Forelimb muscle (tissue), 1 donor: ENCODE measurements at regions not wholly inside any gene's neighbourhood (a gene's known extent, or its start where the extent isn't known, plus 50 kb on each side); places are given as distances from the start of the nearest gene placed in this dataset.
"Not testable (repeated sequence)": the region's sequence is repeated elsewhere in the genome, so short reads cannot be mapped to it uniquely, and the experiment has no call there.

Experiments
- DNase-seq: peaks from one replicate; pipeline ENCODE4 v3.0.0-alpha.2; 2013; ENCODE audit warnings: low read depth

DNA sequence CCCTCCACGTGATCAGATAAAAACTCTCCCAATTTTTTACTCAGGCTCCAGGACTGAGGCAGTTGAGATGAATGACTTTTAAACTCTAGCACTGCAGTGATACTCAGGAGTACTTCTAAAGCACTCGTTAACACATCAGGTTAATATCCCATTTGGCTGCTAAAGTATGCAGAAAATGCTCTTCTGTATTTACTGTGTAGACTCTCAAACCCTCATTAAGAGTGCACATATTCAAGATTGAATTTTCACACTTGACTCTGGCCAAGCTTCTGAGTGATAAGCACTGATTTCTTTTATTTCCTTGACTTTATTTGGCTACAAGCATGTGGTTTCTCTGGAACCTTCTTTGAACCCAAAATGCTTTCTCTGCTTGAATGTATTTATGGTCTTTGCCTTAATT is 392.3 kb upstream of the NECTIN3 start:
- no peak for DNase-seq

DNA sequence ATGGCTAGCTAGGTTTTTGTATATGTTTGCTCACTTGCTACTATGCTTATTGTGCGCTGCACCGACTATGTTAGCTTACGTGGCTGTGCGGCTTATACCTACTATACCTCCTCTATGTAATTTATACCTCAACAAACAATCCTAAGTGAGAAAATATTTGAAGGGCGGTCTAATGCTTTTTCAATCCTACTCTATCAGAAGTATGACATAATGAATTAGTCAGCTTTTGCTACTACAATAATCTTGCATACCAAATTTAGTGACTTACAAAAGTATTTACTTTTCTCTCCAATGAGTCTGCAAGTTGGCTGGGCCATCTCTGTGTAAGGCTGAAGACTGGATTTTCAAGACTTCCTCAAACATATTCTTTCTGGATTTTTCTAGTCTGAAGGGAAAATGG is 391.2 kb upstream of the NECTIN3 start:
- DNase-seq = no peak

DNA sequence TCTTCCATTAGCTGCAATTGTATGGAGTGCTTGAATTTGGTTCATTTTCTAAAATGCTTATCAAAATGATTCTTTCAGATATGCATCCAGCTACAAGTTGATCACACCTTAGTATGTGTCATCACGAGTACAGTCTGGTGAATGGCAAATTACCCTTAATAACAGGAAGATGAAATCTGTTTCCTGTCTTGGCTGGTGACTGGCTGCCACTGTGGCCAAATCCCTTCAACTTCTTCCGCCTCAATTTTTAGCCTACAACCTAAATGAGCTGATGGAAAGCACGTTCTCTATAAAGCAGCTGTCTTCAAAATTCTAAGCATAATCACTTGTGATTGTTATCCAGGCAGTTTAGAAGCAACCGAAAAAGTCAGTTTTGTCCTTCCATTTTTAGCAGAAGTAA is 387.1 kb upstream of the NECTIN3 start:
- no peak for DNase-seq

DNA sequence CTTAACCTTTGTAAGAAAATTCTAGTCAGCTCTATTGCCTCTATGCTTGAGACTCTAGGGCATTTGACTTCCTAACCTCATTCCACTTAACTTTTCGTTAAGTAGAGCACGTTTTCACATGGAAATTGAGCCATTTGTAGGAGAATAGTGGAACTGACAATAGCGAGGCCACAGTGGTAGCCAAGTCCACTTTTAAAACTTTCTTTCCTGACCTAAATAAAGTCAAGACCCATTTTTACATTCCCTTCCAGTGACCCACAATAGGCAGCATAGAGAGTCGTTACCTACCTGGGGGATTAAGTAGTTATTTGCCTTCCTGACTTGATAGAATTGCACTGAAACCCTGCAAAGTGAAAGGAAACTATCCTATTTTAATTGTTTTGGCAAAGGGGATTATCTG is 386.0 kb upstream of the NECTIN3 start:
- DNase-seq = no peak

DNA sequence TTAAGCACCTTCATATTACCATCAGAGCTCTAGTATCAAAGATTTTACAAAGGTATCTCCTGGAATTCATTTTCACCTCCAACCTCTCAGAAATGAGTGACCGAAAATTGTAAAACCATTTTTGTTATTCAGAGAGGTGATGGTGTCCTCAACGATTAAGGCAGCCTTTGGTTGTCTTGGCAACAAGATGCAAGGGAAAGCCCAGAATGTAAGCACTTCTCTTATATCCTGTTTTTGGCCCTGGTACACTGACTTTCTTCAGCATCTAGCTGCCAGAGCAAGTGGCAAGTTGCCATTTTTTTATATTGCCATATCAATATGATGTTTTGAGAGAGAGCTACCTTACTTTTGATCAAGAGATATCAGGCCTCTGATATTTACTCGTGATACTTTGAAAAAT is 384.9 kb upstream of the NECTIN3 start:
- no peak for DNase-seq

DNA sequence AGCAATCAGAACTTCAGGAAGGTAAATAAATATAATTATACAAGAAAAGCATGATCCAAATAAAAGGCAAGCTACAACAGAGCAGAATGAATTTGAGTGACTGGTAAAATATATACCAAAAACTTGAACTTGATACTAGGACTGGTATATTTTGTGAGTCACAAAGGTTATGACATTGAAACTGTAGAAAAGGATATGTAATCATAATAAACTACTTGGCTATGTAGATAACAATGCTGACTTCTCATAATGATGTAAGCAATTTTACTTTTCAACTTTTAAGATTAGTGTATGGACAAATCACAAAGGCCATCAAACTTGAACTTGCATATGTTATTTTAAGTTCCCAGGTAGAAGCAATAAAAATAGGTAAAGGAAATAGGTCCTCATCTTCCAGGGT is 384.5 kb upstream of the NECTIN3 start:
- no peak for DNase-seq

DNA sequence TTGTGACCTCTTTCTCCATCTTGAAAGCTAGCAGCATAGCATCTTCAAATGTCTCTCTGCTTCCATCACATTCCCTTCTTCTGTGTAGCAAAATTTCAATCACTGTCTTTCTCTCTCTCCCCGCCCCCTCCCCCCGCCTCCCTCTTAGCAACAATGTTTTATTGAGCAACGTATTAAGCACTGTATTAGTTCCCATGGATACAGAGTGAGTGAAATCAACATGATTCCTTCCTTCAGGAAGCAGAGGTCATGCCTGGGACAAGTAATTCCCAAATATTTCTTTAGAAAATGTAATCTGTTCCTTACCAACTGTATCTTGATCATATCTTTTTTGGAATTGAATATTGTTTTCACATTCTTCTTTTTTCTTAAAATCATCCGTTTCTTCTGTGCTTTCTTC is 373.7 kb upstream of the NECTIN3 start:
- peak; percentile 8 for DNase-seq

DNA sequence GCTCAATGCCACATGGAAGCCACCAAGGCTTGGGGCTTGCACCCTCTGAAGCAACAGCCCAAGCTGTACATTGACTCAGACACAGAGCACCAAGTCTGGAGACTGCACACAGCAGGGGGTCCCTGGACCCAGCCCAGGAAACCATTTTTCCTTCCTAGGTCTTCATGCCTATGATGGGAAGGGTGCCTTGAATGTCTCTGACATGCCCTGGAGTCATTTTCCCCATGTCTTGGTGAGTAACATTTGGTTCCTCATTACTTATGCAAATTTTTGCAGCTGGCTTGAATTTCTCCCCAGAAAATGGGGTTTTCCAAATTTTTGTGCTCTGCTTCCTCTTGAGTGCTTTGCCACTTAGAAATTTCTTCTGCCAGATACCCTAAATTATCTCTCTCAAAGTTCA is 367.3 kb upstream of the NECTIN3 start:
- DNase-seq = not testable (repeated sequence)

DNA sequence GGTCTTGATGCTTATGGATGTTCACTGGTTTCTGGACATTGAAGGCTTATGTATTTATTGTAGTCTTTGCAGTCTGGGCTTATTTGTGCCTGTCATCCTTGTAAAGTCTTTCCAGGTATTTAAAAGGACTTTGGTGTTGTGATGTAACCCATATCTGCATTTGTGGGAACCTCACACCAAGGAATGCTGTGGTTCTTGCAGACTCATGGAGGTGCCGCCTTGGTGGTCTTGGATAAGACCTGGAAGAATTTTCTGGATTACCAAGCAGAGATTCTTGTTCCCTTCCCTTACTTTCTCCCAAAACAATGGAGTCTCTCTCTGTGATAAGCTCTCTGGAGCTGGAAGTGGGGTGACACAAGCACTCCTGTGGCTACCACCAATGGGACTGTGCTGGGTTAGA is 363.5 kb upstream of the NECTIN3 start:
- no peak for DNase-seq

DNA sequence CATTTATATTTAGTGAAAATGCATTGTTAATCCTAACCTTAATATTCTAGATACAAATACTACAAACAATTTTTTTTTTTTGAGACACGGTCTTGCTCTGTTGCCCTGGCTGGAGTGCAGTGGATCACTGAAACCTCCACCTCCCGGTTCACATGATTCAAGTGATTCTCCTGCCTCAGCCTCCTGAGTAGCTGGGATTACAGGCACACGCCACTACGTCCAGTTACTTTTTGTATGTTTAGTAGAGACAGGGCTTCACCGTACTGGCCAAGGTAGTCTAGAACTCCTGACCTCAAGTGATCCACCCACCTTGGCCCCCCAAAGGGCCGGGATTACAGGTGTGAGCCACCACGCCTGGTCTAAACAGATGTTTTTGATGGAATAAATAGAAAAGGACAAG is 361.5 kb upstream of the NECTIN3 start:
- DNase-seq = no peak

DNA sequence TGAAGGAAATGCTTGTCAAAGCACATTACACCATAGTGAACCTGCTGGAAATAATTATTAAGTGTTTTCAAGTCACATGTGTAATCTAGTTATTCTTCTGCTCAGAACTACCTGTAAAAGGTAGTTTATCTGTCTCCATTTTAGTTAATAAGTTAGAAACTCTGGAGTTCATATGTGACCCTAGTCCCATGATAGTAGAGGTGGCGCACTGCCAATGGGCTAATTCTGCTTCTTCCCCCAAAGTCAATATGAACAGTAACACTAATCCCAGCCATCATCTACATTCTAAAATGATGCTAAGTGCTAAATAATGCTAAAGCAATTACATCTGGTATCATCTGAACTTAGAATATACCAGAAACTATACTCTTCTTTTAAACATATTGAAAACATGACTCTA is 361.0 kb upstream of the NECTIN3 start:
- no peak for DNase-seq

DNA sequence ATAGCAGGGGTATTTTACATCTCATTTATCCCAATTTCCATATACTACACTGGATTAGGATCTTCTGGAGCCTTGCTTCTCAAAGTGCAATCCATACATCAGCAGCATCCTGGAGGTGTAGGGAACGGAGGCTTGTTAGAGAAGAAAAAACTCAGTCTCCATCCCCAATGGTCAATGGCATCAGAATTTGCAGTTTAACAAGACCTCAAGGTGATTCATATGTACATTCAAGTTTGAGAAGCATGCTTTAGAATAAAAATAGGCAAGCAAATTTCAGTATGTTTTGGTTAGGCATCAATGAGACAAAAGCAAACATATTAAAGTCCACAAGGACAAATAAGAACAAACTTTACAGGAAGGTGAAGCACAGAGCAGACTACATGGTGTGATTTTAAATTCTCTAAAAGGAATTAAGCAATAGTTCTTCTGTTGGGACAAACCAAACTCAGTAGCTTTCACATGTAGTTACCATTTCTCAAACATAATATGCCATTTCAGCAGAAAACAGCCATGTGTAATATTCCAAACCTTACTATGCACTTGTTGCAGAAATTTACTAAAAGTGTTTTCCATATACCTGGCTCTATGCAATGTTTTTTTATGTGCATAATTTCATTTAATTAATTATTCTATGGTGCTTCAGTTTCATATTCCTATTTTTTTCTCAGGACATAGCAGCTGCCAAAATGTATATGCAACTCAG is 360.3 kb upstream of the NECTIN3 start:
- DNase-seq = no peak

DNA sequence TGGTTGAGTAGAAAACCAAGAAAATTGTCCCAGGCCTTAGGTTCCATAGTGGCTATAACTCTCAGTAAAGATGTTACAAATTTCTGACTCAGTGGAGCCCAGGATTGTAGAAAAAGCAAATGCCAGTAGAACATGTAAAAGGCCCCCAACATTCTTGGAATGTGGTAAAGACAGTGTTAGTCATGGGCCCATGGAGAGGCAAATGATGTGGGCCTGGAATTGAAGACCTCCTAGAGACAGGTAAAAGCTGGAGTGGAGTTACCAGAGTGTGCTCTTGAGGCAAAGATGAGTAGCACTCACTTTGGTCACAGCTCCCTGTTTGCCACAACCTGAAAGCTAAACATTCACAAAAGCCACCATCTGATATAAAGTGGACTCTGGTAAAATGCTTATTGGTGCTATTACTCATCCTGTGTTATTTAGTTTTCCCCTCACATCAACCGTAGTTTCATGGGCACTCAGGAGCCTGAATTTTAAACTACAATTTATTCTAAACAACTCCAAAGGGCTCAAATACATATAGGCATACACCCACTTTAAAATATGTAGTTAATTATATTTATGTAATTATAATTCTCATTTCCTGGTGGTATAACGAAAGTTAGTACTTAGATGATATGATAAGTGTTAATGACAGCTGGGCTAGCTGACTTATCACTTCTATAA is 359.6 kb upstream of the NECTIN3 start:
- no peak for DNase-seq

DNA sequence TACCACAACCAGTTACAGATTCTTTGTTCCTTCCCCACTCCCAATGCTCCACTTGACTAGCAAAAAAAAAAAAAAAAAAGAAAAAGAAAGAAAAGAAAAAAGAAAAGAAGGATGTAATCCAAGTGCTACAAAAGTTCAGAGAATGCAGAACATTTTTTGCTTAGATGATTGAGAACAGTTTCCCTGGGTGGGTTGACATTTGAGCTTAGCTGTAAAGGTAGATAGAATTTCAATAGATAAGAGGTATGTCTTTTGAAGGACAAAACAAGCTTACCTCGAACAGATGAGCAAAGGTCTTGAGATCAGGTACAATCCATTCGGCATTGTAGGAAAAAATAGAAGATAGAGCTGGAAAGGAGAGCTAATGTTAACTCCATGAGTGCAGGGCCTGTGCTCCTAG is 344.6 kb upstream of the NECTIN3 start:
- no peak for DNase-seq

DNA sequence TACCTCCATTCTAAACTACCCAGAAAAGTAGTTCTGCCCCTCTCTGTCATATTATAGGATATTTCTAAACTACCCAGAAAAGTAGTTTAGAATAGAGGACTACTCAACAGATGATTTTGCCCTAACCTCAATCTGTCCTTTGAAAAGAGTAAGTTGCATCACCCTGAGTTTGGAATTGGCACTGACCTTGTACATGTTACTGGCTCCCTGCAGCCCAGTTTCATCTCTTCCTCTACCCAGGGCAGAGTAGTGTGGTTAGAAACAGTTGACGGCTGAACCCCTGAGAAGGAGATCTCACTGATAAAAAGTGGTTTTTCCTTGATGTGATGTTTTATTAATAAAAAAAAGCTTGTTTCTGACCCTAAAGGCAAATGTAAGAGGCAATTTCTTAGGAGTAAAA is 340.5 kb upstream of the NECTIN3 start:
- no peak for DNase-seq

DNA sequence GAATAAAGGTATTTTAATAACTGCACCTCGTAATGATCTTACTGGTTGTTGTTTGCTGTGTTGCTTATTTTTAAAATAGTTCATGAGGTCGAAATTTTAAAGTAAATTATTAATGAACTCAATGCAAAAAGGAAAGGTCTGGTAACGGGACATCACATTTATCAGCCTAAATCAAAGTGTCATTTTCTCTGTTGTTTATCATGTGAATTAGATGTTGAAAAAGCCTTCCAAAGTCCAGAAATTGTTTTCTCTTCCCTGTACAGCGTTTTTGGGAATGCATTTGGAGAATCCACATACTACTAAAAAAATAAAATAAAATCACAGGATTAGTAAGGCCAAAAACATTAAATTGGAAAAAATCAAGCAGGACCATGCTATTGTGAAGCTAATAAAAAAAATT is 339.2 kb upstream of the NECTIN3 start:
- no peak for DNase-seq

DNA sequence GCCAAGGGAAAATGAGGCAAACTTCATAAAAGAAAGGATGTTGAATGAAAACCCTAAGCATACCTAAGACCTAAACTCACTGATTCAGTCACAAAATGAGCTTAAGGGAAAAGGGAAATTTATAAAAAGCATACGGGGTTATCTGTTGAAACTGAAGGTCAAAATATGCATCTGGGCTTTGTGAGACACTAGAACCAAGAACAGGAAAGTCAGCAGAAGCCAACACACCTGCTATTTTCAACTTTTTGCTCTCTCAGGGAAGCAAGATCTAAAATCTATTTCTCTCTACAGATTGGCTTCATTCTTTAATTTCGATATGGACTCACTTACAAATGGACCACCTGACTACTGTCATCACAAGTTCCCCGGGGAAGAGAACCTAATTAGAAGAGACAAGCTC is 338.6 kb upstream of the NECTIN3 start:
- DNase-seq = no peak

DNA sequence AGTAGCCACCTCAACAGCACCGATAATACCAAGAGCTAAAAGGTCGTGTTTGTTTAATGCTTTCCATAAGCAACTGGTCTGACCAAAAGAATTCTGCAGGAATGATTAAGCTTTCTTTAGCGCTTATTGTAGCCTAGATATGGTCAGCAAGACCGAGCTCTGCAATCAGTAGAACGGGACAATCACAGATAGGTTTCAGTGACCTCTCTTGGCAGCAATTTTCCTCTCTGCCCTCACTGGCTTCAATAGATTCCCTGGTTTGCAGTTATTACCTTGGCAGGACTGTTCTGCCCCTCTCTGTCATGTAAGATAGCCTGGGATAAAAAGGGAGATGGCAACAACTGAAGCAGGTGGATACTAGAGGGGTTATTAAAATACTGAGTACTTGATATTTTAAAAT is 337.1 kb upstream of the NECTIN3 start:
- no peak for DNase-seq

DNA sequence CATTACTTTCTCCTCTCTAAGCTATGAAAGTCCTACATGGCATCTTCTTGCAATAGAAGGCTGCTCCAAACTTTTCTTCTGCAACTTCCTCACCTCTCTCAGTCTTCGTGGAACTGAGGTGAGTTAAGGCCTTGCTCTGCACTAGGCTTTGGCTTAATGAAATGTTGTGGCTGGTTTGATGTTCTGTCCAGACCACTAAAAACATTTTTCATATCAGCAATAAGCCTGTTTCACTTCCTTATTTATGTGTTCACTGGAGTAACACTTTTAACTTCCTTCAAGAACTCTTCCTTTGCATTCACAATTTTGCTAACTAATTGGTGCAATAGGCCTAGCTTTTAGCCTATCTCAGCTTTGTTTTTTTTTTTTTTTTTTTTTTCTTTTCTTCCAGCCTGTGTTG is 335.3 kb upstream of the NECTIN3 start:
- DNase-seq = no peak

DNA sequence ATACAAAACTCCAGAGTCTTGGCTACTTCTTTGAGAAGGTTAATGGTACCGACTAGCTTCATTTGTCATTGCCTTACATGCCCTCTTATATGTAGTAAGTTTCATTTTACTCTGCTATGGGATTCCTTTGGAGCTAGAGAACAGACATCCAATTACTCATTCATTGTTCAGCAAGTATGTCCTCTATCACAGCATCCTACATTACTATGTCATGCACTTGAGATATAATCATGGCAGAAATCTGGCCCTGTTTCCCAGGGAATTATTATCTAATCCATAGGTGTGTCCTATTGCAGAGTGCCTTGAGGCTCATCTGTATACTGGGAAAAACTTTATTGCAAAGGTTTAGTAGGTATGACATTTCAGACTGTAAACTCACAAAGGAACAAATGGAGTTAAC is 333.1 kb upstream of the NECTIN3 start:
- no peak for DNase-seq

DNA sequence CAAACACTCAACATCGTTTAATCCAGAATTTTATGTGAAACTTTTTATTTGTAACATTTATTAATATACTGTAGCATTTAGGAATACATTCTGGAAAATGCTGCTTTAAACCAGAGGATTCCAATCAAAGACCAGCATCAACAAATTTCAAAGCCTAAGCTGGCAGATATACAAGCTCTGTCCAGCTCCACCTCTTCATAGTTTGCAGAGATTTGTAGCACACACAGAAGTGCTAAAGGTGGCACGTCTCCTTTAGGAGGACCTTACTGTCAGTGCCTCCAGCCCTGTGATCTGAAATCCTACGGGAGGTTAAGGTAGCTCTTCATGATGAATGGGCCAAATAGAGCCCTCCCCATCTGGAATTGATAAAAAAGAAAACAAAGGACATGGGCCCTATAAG is 329.7 kb upstream of the NECTIN3 start:
- no peak for DNase-seq

DNA sequence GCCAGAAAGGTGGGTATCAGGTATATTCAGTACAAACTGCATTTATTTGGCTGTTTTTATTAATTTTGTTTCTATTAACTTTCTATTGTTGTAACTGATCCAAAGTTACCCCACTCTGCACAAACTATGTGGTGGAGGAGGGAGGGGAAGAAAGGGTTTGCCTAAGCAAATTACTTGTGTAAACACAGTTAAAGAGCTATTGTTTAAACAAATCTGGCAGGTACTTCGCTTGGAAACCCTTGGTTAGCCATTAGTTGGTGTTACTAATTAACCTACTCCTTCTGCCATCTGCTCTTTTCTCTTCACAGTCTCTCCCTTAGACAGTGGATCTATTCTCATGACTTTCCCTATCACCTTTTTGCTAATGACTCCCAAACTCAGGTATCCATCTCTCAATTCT is 328.4 kb upstream of the NECTIN3 start:
- no peak for DNase-seq

DNA sequence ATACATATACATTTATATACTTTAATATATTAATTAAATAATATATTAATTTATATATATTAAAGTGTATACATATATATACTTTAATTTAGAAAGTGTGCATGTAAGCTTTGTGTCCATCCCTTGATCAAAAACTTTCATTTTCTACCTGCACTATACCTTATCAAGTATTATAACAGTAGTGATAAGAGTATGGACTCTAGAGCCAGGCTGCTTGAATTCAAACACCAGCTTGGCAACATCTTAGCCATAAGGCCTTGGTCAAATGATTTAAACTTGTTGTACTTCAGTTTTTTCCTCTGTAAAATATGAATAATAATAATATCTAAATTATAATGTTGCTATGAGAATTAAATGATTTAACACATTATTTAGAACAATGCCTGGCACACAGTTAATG is 327.6 kb upstream of the NECTIN3 start:
- no peak for DNase-seq

DNA sequence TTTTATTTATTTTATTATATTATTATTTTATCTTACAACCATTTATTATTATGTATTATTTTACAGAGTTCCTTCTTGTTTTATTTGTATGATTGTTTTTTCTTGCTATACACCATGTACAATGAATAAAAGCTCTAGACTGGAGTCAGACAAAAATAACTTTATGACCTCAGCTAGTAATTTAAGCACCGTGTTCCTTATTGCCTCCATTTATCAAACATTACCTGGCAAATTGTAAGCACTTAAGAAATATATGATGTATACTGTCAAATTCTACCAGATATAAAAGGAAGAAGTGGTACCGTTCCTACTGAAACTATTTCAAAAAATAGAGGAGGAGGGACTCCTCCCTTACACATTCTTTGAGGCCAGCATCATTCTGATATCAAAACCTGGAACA is 326.9 kb upstream of the NECTIN3 start:
- no peak for DNase-seq
